NT2/D1 (cell line): ENCODE measurements at regions not wholly inside any gene's neighbourhood (a gene's known extent, or its start where the extent isn't known, plus 50 kb on each side); places are given as distances from the start of the nearest gene placed in this dataset.

ENCODE experiments used
- SUZ12 ChIP-seq: IDR thresholded peaks from 2 replicates; pipeline ENCODE4 v1.6.1; 2011; ENCODE audit not compliant: insufficient read length, insufficient read depth; ENCODE audit errors: extremely low read depth
- YY1 ChIP-seq: IDR thresholded peaks from 2 replicates; pipeline ENCODE4 v1.6.1; 2011; ENCODE audit not compliant: insufficient read length, insufficient read depth
- ZNF274 ChIP-seq: IDR thresholded peaks from 2 replicates; pipeline ENCODE4 v1.6.1; 2011; ENCODE audit warnings: mild to moderate bottlenecking, low read depth, low read length

- TF ChIP-seq ZNF274 (no peak), YY1 (no peak), SUZ12 (no peak)
These were observed 57.3 kb upstream of the UBE2Q2 start for GRCh38 chr15:75785771-75786574.
